Kidney epithelial cell (primary cell): ENCODE measurements at regions not wholly inside any gene's neighbourhood (a gene's known extent, or its start where the extent isn't known, plus 50 kb on each side); places are given as distances from the start of the nearest gene placed in this dataset.

Experiments
- DNase-seq: peaks from one replicate; pipeline ENCODE4 v3.0.0-alpha.2; 2010; ENCODE audit warnings: low read depth
- H3K27me3 ChIP-seq: 2 replicates; pipeline ENCODE4 v1.6.0; 2011; ENCODE audit warnings: low read length; ENCODE audit not compliant: control insufficient read depth, insufficient read depth
- H3K36me3 ChIP-seq: 2 replicates; pipeline ENCODE4 v1.5.1; 2011; ENCODE audit warnings: low read length; ENCODE audit not compliant: control insufficient read depth, insufficient read depth
- H3K4me3 ChIP-seq: 2 replicates; pipeline ENCODE4 v1.5.1; 2011; ENCODE audit warnings: low read depth, mild to moderate bottlenecking, control low read depth, low read length
- CTCF ChIP-seq: IDR thresholded peaks from 2 replicates; pipeline ENCODE4 v1.5.1; 2011; ENCODE audit warnings: mild to moderate bottlenecking, moderate library complexity, low read length, control low read depth, inconsistent platforms; ENCODE audit not compliant: insufficient read depth, poor library complexity, severe bottlenecking

- Histone ChIP-seq H3K4me3 (no peak overlapping the region), H3K27me3 (peaks cover 72% of the 10 kb centered on the region), H3K36me3 (no peaks in the 10 kb centered on the region)
- no peak for DNase-seq
- no peak for TF ChIP-seq CTCF
Observed at GRCh38 chr10:101285519-101286070, 56.3 kb upstream of the LBX1 start.

GRCh38 chr10:101286248-101287046 is 57.2 kb upstream of the LBX1 start:
- no peak overlapping the region for H3K4me3 ChIP-seq
- H3K27me3 ChIP-seq = peaks cover 80% of the 10 kb centered on the region
- H3K36me3 ChIP-seq = no peaks in the 10 kb centered on the region
- no peak for TF ChIP-seq CTCF
- no peak for DNase-seq

- Histone ChIP-seq H3K36me3 (no peaks in the 10 kb centered on the region), H3K4me3 (no peak overlapping the region), H3K27me3 (peaks cover 81% of the 10 kb centered on the region)
- TF ChIP-seq CTCF = no peak
- no peak for DNase-seq
Observed at GRCh38 chr10:101287183-101287996, 58.1 kb upstream of the LBX1 start.

GRCh38 chr10:101287997-101288635 is 58.9 kb upstream of the LBX1 start:
- peak; percentile 34 for TF ChIP-seq CTCF
- Histone ChIP-seq H3K36me3 (no peaks in the 10 kb centered on the region), H3K27me3 (peaks cover 80% of the 10 kb centered on the region), H3K4me3 (no peak overlapping the region)
- no peak for DNase-seq

- DNase-seq = no peak
- Histone ChIP-seq H3K4me3 (no peak overlapping the region), H3K27me3 (peaks cover 74% of the 10 kb centered on the region), H3K36me3 (no peaks in the 10 kb centered on the region)
- TF ChIP-seq CTCF = no peak
Observed at GRCh38 chr10:101289541-101289940, 60.3 kb upstream of the LBX1 start.
